ENCODE measurements at regions not wholly inside any gene's neighbourhood (a gene's known extent, or its start where the extent isn't known, plus 50 kb on each side); places are given as distances from the start of the nearest gene placed in this dataset.

DNA sequence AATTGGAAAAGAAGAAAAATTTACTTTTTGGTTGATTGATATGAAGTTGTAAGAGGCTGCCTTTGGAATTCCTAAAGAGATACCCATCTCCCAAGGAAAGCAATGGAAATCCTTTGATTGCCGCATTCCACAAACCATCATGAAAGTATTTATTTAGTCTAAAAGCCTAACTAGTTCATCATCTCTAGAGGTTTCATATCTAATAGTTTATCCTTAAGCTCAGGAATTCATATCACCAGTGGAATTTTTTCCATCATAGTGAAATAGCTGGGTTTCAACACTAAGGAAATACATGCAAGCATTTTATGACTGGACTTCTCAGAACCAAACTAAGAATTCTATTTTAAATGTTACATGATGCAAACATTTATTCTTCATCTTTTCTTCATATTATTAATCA lies 144.9 kb downstream of the FBXO8 start:
- Mint-ChIP-seq H3K36me3 (ENCODE audit: low read depth, unreplicated experiment) (no peaks in the 10 kb centered on the region), H3K27me3 (ENCODE audit: low read depth, unreplicated experiment) (no peaks in the 10 kb centered on the region), H3K27ac (ENCODE audit: unreplicated experiment) (no peak overlapping the region), H3K4me3 (ENCODE audit: unreplicated experiment) (no peak overlapping the region), H3K9me3 (ENCODE audit: unreplicated experiment) (no peaks in the 10 kb centered on the region), H3K4me1 (ENCODE audit: low read depth, unreplicated experiment) (no peaks in the 10 kb centered on the region)
- no peak for FAIRE-seq
- H3K4me3 ChIP-seq (ENCODE audit: insufficient read depth, low read depth, low read length): no peak overlapping the region
- no peak overlapping the region for H2AFZ ChIP-seq (ENCODE audit: low read depth, low read length)
- no peaks in the 10 kb centered on the region for H3K4me1 ChIP-seq (ENCODE audit: insufficient read depth, low read length)
- no peak overlapping the region for H3K27ac ChIP-seq (ENCODE audit: low read depth, low read length)
- DNase-seq (ENCODE audit: low read depth): no peak
- no peaks in the 10 kb centered on the region for H3K27me3 ChIP-seq (ENCODE audit: insufficient read depth, low read length)
- H4K20me1 ChIP-seq (ENCODE audit: insufficient read depth, low read length): no peaks in the 10 kb centered on the region
- TF ChIP-seq, protein P1, sequence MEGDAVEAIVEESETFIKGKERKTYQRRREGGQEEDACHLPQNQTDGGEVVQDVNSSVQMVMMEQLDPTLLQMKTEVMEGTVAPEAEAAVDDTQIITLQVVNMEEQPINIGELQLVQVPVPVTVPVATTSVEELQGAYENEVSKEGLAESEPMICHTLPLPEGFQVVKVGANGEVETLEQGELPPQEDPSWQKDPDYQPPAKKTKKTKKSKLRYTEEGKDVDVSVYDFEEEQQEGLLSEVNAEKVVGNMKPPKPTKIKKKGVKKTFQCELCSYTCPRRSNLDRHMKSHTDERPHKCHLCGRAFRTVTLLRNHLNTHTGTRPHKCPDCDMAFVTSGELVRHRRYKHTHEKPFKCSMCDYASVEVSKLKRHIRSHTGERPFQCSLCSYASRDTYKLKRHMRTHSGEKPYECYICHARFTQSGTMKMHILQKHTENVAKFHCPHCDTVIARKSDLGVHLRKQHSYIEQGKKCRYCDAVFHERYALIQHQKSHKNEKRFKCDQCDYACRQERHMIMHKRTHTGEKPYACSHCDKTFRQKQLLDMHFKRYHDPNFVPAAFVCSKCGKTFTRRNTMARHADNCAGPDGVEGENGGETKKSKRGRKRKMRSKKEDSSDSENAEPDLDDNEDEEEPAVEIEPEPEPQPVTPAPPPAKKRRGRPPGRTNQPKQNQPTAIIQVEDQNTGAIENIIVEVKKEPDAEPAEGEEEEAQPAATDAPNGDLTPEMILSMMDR (IDR thresholded peaks at IDR 0.05; ENCODE audit: insufficient read depth, low read depth, low read length): no peak
- no peak for TF ChIP-seq EZH2 (IDR thresholded peaks at IDR 0.05; ENCODE audit: insufficient read depth, low read length)
- no peaks in the 10 kb centered on the region for H3K36me3 ChIP-seq (ENCODE audit: insufficient read depth, low read length)
- H3K79me2 ChIP-seq (ENCODE audit: insufficient read depth, low read length): no peaks in the 10 kb centered on the region
- H3K9me3 ChIP-seq (ENCODE audit: insufficient read depth, low read depth, low read length): no peaks in the 10 kb centered on the region
- H3K4me2 ChIP-seq (ENCODE audit: low read length): no peak overlapping the region
- H3K9ac ChIP-seq (ENCODE audit: low read length): no peak overlapping the region

- Mint-ChIP-seq H3K36me3 (ENCODE audit: low read depth, unreplicated experiment) (no peaks in the 10 kb centered on the region), H3K4me1 (ENCODE audit: low read depth, unreplicated experiment) (no peaks in the 10 kb centered on the region), H3K4me3 (ENCODE audit: unreplicated experiment) (no peak overlapping the region), H3K9me3 (ENCODE audit: unreplicated experiment) (no peaks in the 10 kb centered on the region), H3K27ac (ENCODE audit: unreplicated experiment) (no peak overlapping the region), H3K27me3 (ENCODE audit: low read depth, unreplicated experiment) (no peaks in the 10 kb centered on the region)
- Histone ChIP-seq H3K79me2 (ENCODE audit: insufficient read depth, low read length) (no peaks in the 10 kb centered on the region), H3K27ac (ENCODE audit: low read depth, low read length) (no peak overlapping the region), H3K4me3 (ENCODE audit: insufficient read depth, low read depth, low read length) (no peak overlapping the region), H3K4me2 (ENCODE audit: low read length) (no peak overlapping the region), H3K9me3 (ENCODE audit: insufficient read depth, low read depth, low read length) (no peaks in the 10 kb centered on the region), H3K27me3 (ENCODE audit: insufficient read depth, low read length) (no peaks in the 10 kb centered on the region), H4K20me1 (ENCODE audit: insufficient read depth, low read length) (no peaks in the 10 kb centered on the region), H2AFZ (ENCODE audit: low read depth, low read length) (no peak overlapping the region), H3K9ac (ENCODE audit: low read length) (no peak overlapping the region), H3K4me1 (ENCODE audit: insufficient read depth, low read length) (no peaks in the 10 kb centered on the region), H3K36me3 (ENCODE audit: insufficient read depth, low read length) (no peaks in the 10 kb centered on the region)
- DNase-seq (ENCODE audit: low read depth): no peak
- TF ChIP-seq EZH2 (IDR thresholded peaks at IDR 0.05; ENCODE audit: insufficient read depth, low read length): no peak
- TF ChIP-seq, protein P1 (IDR thresholded peaks at IDR 0.05; ENCODE audit: insufficient read depth, low read depth, low read length): no peak
- no peak for FAIRE-seq
These were observed 145.8 kb downstream of the FBXO8 start for GRCh38 chr4:174137698-174138097.

DNA sequence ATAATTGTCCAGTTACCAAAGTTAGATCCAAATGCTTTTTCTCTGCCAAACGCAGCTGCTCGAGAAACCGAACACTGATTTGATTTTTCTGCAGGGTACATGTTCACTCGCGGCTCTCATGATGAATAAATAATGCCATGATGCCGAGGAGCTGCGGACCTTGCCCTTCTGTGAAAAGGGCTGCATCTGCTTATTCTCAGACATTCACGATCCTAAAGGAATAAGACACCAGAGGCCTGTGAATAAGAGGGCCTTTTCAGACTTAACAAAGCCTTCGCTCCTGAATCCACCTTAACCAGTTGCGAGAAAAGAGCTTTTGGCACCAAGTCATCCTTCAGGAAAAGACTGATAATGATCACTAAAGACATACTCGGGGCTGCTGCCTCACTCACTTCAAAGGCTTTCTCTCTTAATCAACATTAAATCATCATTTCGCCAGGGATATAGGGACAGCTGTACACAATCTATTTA lies 147.5 kb downstream of the FBXO8 start:
- Histone ChIP-seq H3K4me1 (ENCODE audit: insufficient read depth, low read length) (no peaks in the 10 kb centered on the region), H3K4me2 (ENCODE audit: low read length) (peak overlapping the region; percentile 77), H2AFZ (ENCODE audit: low read depth, low read length) (peak overlapping the region; percentile 62), H3K9ac (ENCODE audit: low read length) (no peak overlapping the region), H3K36me3 (ENCODE audit: insufficient read depth, low read length) (no peaks in the 10 kb centered on the region), H4K20me1 (ENCODE audit: insufficient read depth, low read length) (no peaks in the 10 kb centered on the region), H3K9me3 (ENCODE audit: insufficient read depth, low read depth, low read length) (no peaks in the 10 kb centered on the region), H3K27me3 (ENCODE audit: insufficient read depth, low read length) (no peaks in the 10 kb centered on the region), H3K4me3 (ENCODE audit: insufficient read depth, low read depth, low read length) (peak overlapping the region; percentile 10), H3K27ac (ENCODE audit: low read depth, low read length) (no peak overlapping the region), H3K79me2 (ENCODE audit: insufficient read depth, low read length) (no peaks in the 10 kb centered on the region)
- Mint-ChIP-seq H3K4me1 (ENCODE audit: low read depth, unreplicated experiment) (no peaks in the 10 kb centered on the region), H3K9me3 (ENCODE audit: unreplicated experiment) (no peaks in the 10 kb centered on the region), H3K36me3 (ENCODE audit: low read depth, unreplicated experiment) (no peaks in the 10 kb centered on the region), H3K27me3 (ENCODE audit: low read depth, unreplicated experiment) (no peaks in the 10 kb centered on the region), H3K4me3 (ENCODE audit: unreplicated experiment) (no peak overlapping the region), H3K27ac (ENCODE audit: unreplicated experiment) (no peak overlapping the region)
- TF ChIP-seq, protein P1 (IDR thresholded peaks at IDR 0.05; ENCODE audit: insufficient read depth, low read depth, low read length): no peak
- no peak for TF ChIP-seq EZH2 (IDR thresholded peaks at IDR 0.05; ENCODE audit: insufficient read depth, low read length)
- FAIRE-seq: no peak
- no peak for DNase-seq (ENCODE audit: low read depth)
